Colonic mucosa (tissue), 4 donors: ENCODE measurements at regions not wholly inside any gene's neighbourhood (a gene's known extent, or its start where the extent isn't known, plus 50 kb on each side); places are given as distances from the start of the nearest gene placed in this dataset.

Source experiments
- DNase-seq: peaks from one replicate; pipeline ENCODE4 v3.0.0-alpha.2; 2020
- H3K27ac ChIP-seq: fragments of 200-600 bp; one replicate; pipeline ENCODE4 v1.8.0; 2021
- H3K27me3 ChIP-seq: fragments of 200-600 bp; one replicate; pipeline ENCODE4 v1.8.0; 2021
- H3K36me3 ChIP-seq: fragments of 200-600 bp; one replicate; pipeline ENCODE4 v1.8.0; 2021
- H3K4me1 ChIP-seq: fragments of 200-600 bp; one replicate; pipeline ENCODE4 v1.8.0; 2021; ENCODE audit warnings: mild to moderate bottlenecking
- H3K4me3 ChIP-seq: fragments of 200-600 bp; one replicate; pipeline ENCODE4 v1.8.0; 2021
- H3K9ac ChIP-seq, 2 donors: one replicate each; pipeline ENCODE4 v1.7.0; 2013; ENCODE audit warnings: control low read depth in 2 of 2, low read depth in 2 of 2, low read length in 2 of 2
- H3K9me3 ChIP-seq: fragments of 200-600 bp; one replicate; pipeline ENCODE4 v1.8.0; 2021
- CTCF ChIP-seq: fragments of 200-600 bp; IDR thresholded peaks from one replicate; pipeline ENCODE4 v1.8.0; 2022; ENCODE audit warnings: antibody characterized with exemption, mild to moderate bottlenecking
- intact Hi-C: fragments of 100-400 bp; cut with DNase I; formaldehyde crosslinking; loops from one replicate; pipeline ENCODE4 v1.14.1; 2022
- donor health status: healthy.
- donor health status: DM: no; HTN: no; CAD: no.
- donor health status: DM: no; HTN: no; CAD: no.

GRCh38 chr16:35626041-35626440 is 2166.6 kb downstream of the TP53TG3F start:
- DNase-seq = no peak
- intact Hi-C loops = no loop called here

GRCh38 chr16:35628976-35629375 is 2169.6 kb downstream of the TP53TG3F start:
- no peak overlapping the region for H3K4me3 ChIP-seq
- no peaks in the 10 kb centered on the region for H3K27me3 ChIP-seq
- no peak for DNase-seq
- no peak overlapping the region for H3K9ac ChIP-seq
- TF ChIP-seq CTCF = no peak
- intact Hi-C loops = no loop called here
- no peak overlapping the region for H3K27ac ChIP-seq
- H3K9me3 ChIP-seq = no peaks in the 10 kb centered on the region
- no peaks in the 10 kb centered on the region for H3K36me3 ChIP-seq
- no peaks in the 10 kb centered on the region for H3K4me1 ChIP-seq

More at GRCh38 chr16:35626041-35626440, 2166.6 kb downstream of the TP53TG3F start:
- Histone ChIP-seq H3K9me3 (no peaks in the 10 kb centered on the region), H3K27me3 (no peaks in the 10 kb centered on the region), H3K9ac (no peak overlapping the region), H3K36me3 (no peaks in the 10 kb centered on the region), H3K27ac (no peak overlapping the region), H3K4me3 (no peak overlapping the region), H3K4me1 (no peaks in the 10 kb centered on the region)
- no peak for TF ChIP-seq CTCF

DNA sequence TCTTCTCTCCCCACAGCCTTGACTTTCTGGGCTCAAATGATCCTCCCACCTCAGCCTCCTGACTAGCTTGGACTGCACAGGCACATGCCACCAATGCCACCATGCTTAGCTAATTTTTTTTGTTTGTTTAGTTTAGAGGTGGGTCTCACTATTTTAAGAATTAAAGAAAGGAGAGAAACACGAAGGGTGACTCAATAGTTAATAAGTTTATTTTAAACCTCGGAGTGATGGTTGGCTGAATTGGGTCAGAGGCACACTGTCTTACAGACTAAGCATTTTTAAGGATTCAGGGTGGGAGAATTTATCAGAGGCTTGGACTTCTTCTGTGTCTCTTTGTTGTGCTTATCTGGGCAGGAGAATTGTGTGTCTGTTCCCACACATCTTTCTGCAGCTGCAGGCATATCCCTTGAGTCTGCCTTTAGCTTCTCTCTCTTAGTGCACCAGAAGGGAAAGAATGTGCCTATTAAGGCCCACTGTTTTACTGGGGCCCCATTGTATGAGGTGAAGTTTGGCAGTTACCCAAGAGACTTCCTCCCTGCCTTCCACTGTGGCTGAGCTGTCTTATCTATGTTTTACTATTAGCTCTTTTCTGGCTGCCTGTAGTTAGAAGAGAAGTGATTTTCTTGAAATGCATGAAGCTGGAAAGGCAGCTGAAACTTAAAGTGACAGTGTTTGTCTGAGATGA is 2172.0 kb downstream of the TP53TG3F start:
- no peaks in the 10 kb centered on the region for H3K27me3 ChIP-seq
- no peak overlapping the region for H3K4me3 ChIP-seq
- no peaks in the 10 kb centered on the region for H3K9me3 ChIP-seq
- no peak for TF ChIP-seq CTCF
- no peak for DNase-seq
- H3K4me1 ChIP-seq = no peaks in the 10 kb centered on the region
- no peak overlapping the region for H3K27ac ChIP-seq
- H3K36me3 ChIP-seq = no peaks in the 10 kb centered on the region
- H3K9ac ChIP-seq = no peak overlapping the region
- intact Hi-C loops = no loop called here

GRCh38 chr16:35636480-35637230 is 2177.2 kb downstream of the TP53TG3F start:
- TF ChIP-seq CTCF = no peak
- intact Hi-C loops = no loop called here
- H3K36me3 ChIP-seq = no peaks in the 10 kb centered on the region

DNA sequence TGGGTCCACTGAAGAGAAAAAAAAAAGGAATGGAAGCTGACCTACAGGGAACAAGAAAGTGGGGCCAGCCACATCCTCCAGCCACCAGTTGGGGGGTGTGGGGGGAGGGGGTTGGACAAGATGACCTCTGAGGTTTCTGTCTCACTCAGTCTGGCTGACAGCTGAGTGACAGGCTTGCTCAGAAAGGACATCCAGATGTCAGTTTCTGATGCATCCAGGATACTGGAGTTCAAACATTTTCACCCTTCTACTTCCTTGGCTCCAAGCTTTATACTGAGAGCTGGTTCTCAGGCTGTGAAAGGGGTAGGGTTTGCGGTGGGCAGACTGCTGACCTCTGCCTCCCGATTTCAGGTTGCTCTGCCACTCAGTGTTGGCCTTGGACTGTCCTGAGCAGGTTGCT is 2178.3 kb downstream of the TP53TG3F start:
- H3K27ac ChIP-seq = no peak overlapping the region
- H3K9me3 ChIP-seq = no peaks in the 10 kb centered on the region
- H3K4me3 ChIP-seq = no peak overlapping the region
- DNase-seq = no peak
- no peak for TF ChIP-seq CTCF
- no peaks in the 10 kb centered on the region for H3K4me1 ChIP-seq
- H3K36me3 ChIP-seq = no peaks in the 10 kb centered on the region
- intact Hi-C loops = no loop called here
- no peaks in the 10 kb centered on the region for H3K27me3 ChIP-seq
- H3K9ac ChIP-seq = no peak overlapping the region

More at GRCh38 chr16:35636480-35637230, 2177.2 kb downstream of the TP53TG3F start:
- no peak overlapping the region for H3K27ac ChIP-seq
- H3K27me3 ChIP-seq = no peaks in the 10 kb centered on the region
- H3K9ac ChIP-seq = no peak overlapping the region
- H3K9me3 ChIP-seq = no peaks in the 10 kb centered on the region
- H3K4me3 ChIP-seq = no peak overlapping the region
- no peaks in the 10 kb centered on the region for H3K4me1 ChIP-seq
- no peak for DNase-seq
